ENCODE measurements at regions not wholly inside any gene's neighbourhood (a gene's known extent, or its start where the extent isn't known, plus 50 kb on each side); places are given as distances from the start of the nearest gene placed in this dataset.

DNA sequence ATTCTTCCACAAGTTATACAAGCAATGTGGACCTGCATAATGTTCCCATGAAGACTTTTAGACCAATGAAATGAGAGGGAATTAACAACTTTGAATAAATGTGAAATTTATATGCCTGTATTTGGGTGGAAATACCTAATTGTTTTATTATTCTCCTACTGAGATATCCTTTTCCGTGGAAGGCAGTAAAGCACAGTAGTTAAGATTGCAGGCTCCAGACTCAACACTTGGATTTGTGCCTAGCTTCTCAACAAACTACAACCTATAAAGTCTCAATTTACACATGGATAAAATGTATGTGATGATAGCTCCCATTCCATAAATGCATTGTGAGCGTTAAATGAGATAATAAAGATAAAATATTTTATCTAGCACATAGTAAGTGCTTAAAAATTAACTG lies 857.8 kb downstream of the CENPC start:
- no peak for DNase-seq

GRCh38 chr4:66681962-66682361 lies 863.3 kb downstream of the CENPC start:
- no peak for DNase-seq

- no peak for DNase-seq
Measured at GRCh38 chr4:66667249-66667648, 878.1 kb downstream of the CENPC start.

DNA sequence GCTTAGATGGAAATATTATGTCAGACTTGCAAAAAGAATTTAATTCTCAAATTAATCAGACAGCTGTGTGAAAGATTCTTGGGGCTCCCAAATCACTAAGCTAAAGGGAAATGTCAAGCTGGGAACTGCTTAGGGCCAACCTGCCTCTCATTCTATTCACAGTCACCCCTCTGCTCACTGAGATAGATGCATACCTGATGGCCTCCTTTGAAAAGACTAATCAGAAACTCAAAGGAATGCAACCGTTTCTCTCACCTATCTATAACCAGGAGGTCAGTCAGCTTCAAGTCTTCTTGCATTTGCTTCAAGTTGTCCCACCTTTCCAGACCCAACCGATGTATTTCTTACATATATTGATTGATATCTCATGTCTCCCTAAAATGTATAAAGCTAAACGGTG lies 882.7 kb downstream of the CENPC start:
- no peak for DNase-seq

- DNase-seq = no peak
Measured at GRCh38 chr4:66658809-66659208, 886.5 kb downstream of the CENPC start.

DNA sequence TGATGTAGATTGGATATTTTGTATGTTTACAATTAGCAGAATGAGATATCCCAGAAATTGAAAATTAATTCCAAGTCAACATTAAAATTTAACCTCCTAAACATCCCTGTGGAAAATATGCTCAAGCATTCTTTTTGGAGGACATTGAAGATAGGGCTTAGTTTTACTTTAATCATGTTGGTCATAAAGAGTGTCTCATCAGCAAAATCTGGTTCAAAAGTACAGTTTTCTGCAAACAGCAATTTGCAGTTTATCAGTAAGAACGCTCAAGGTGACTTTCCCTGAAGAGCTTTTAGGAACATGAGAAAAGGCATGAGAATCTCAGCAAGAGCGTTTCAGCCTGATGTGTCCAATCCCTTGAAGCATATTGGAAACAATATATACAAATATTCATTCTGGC lies 889.8 kb downstream of the CENPC start:
- DNase-seq = no peak

DNA sequence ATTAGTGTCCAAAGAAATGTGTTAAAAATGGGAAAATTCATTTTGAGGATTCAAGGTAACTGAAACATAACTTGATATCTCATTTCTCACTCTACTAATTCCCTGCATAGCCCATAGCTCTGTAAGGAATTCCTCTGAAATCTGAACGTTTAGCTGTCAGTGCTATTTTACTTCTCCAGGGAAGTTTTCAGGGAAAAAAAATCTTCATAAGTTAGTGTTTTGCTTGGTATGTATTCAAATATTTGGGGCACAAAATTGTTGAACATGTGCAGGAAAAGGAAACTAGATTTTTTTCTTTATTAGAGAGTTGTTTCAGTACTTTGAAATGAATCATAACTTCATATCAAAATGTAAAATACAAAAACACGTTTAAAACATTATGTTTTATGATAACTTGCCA lies 891.4 kb downstream of the CENPC start:
- no peak for DNase-seq

- no peak for DNase-seq
Measured at GRCh38 chr4:66649236-66649635, 896.1 kb downstream of the CENPC start.

GRCh38 chr4:66647926-66648325 lies 897.4 kb downstream of the CENPC start:
- DNase-seq = no peak

GRCh38 chr4:66647476-66647875 lies 897.8 kb downstream of the CENPC start:
- DNase-seq = no peak

DNA sequence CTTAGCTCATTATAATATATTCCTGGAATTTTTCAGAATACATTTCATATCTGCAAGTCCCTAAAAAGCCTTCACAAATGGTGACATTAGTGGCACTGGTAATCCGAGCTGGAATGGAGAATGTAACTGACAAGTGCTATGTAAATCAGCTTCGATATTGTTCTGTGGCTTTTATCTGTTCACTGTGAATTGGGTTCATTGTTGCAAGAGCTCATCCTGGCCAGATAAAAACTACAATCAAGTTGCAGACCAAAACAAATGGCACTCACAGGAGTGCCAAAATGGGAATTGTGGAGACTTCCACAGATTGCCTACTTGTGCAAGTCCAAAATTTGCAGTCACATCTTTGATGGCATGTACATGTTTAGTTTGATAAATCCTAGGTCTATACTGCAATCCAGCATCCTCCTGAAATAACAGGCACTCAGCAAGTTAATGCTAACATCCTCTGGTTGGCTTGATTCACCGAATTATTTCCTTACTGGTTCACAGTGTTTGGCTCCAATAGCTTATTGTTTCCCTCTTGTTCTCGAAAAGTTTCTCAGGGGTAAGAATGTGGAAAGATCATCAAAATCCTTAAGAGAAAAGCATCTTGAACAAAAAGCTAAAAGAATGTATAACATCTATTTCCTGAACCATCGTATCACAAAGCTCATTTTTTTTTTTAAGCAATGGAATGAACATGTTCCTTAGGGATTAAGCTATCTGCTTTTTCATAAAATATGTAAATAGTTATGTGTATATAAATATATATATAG lies 904.9 kb downstream of the CENPC start:
- no peak for DNase-seq

DNA sequence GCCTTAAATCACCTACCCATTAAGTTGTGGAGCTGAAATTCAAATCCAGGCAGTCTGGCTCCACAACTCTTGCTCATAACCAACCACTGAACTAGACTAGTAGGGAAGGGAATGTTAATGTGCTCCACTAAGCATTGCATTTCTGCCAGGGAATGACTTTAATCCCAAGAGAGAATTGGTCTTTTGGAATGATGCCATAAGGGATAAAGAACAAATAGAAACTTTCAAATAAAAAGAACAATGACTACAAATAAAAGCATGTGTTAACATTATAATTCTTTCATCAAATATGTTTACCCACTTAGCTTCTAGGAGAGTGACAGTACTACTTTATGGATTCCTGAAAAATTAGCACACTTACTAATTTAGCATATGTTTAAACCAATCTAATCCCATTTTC lies 905.9 kb downstream of the CENPC start:
- DNase-seq = no peak

DNA sequence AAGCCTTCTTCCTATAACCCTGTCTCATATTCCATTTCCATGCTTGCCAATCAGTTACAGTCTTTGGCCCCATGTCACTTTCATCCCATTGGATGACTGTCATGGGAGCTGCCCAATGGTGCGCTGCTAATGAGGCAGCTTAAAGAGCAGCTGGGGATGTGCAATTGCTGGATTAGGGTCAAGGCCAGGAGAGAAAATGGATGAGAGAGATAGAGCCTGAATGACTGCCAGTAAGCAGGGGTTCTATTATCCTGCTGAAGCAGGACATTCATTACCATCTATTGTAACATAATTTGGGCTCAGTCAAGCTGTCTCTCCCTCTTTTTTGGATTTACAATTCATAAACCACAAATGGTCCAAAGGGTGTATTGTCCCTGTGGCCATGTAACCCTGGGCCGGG lies 909.0 kb downstream of the CENPC start:
- no peak for DNase-seq

DNA sequence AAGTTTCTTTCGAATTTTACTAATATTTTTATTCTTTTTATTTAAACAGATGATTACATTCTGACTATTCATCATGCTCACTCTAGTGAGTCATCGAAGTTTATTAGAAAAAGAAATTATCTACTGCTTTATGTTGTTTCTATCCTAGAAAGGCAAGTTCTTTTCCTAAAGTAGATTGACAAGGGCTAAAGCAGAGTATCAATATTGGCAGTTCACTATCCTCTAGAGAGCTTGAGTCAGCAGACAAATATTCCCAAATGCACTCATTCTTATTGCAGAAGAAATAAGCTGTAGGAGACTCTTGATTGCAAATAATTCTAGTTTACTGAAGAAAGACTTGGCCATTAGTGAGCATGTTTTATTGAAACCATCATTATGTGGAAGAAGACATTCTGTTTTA lies 911.8 kb downstream of the CENPC start:
- no peak for DNase-seq

GRCh38 chr4:66629927-66630326 lies 915.4 kb downstream of the CENPC start:
- no peak for DNase-seq

DNA sequence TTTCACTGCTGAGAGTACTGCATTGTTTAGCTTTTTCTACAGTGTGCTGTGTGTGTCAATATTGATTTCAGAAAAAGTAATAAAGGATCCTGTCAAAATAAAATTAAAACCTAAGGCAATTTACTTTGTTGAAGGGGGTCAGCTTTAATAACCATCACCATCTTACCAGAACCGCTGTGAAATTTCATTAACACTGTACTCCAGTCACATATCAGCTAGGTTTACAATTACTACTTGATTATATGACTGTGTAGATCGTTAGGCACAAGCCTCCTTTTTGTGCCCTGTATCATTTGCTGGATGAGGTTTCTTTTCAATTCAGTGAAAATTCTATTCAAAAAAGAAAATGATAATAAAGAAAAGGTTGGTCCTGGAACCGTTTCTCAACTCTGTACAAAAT lies 917.2 kb downstream of the CENPC start:
- DNase-seq = no peak

DNA sequence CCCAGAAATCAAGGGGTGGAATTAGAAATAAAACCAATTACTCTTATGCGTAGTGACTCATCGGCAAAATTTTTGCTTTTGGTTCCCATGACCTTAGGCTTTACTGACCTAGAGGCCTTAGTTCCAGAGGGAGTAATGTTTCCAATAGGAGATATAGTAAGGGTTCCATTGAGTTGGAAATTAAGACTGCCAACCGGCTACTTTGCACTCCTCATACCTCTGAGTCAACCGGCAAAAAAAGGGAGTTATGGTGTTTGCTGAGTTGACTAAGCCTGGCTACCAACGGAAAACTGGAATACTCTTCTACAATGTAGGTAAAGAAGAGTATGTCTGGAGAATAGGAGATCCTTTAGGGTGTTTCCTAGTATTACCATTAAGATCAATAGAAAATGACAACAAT lies 919.8 kb downstream of the CENPC start:
- DNase-seq = no peak

DNA sequence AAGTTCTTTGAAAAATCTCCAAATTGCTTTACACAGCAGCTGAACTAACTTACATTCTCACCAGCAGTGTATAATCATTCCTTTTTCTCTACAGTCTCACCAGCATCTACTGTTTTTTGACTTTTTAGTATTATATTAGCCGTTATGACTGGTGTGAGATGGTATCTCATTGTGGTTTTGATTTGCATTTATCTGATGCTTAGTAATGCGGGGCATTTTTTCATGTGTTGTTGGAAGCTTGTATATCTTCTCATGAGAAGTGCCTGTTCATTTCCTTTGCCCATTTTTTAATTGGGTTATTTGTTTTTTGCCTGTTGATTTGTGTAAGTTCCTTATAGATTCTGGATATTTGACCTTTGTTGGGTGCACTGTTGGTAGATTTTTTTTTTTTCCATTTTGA lies 931.7 kb downstream of the CENPC start:
- DNase-seq = no peak

DNA sequence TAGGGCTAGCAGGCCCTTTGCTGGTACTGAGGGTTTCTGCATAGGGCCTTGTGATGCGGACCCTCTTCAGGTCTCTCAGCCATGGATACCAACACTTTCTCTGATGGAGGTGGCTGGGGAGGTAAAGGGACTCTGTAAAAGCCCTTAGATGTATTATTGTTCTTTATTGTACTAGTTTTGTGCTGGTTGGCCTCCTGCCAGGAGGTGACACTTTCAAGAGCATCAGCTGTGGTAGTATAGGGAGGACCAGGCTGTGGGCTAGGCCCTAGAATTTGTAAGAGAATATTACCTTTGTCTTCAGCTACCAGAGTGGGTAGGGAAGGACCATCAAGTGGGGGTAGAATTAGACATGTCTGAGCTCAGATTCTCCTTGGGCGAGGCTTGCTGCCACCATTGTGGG lies 936.3 kb downstream of the CENPC start:
- DNase-seq = no peak

DNA sequence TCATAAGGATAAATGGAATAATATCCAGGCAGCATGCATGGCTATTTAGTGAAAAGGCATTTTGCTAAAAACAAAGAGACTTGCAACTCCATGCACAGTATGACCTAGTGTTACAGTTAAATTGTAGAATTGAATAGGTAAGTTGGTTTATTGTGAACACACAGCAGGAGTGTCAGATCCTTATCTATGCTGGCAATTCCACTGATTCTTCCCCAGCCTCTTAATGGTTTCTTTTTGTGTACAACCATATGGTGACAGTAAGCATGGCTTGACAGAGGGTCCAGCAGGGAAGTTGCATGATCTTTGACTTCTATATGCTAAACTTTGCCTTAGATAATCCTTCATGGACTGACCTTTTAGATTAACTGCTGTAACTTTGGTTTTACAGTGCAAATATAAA lies 936.6 kb upstream of the EPHA5 start:
- no peak for DNase-seq

- no peak for DNase-seq
Measured at GRCh38 chr4:66606215-66606614, 935.9 kb upstream of the EPHA5 start.

DNA sequence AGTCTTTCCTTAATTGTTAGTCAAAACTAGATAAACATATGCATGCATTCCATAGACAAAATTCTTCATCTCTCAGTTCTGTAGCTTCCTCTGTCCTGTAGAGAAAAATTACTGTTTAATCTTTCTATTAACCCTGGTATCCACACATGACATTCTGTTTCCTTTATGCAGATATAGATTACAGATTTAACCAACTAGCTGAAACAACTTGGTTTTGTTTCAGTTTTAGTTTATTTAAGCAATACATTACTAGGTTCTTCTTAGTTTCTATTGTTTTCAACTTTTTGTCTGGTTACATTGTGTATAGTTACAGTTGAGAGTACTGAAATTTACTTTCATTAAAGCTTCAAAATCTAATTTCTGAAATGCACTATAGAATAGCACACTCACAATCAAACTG lies 933.9 kb upstream of the EPHA5 start:
- DNase-seq = no peak

DNA sequence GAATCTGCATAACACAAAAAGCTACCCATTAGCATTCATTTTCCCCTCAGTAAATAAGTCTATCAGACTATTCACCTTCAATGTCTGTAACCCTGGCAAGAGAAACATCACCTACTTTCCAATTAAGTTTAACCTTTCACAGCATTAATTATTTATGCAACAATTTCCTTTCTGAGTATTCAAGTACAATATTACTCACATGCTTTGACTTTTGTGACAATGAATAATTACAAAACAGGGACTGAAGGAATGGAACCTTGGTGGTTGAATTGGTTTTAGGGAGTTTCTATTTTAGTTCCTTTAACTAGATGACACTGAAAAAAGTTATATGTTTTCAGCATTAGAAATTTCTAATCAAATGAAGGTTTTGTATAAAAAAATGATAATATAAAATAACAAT lies 932.3 kb upstream of the EPHA5 start:
- no peak for DNase-seq

GRCh38 chr4:66591968-66592367 lies 921.7 kb upstream of the EPHA5 start:
- DNase-seq = no peak

Measured in right kidney (tissue), 1 donor.